ENCODE measurements at regions not wholly inside any gene's neighbourhood (a gene's known extent, or its start where the extent isn't known, plus 50 kb on each side); places are given as distances from the start of the nearest gene placed in this dataset.
"Not testable (repeated sequence)": the region's sequence is repeated elsewhere in the genome, so short reads cannot be mapped to it uniquely, and the experiment has no call there.

DNA sequence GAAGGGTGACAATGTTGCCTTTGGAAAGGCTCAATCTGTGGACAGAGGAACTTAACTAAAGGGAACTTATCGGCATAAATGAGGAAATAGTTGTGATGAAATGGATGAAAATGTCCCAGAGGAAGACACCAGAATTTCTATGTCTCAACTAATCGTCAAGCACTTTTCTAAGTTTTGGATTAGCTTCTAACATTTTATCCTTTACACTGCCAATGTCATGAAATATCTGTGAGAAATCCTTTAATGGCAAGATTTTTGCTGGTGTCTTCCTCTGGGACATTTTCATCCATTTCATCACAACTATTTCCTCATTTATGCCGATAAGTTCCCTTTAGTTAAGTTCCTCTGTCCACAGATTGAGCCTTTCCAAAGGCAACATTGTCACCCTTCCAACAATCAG lies 86.3 kb upstream of the BTG1 start:
- TF ChIP-seq, protein P1, sequence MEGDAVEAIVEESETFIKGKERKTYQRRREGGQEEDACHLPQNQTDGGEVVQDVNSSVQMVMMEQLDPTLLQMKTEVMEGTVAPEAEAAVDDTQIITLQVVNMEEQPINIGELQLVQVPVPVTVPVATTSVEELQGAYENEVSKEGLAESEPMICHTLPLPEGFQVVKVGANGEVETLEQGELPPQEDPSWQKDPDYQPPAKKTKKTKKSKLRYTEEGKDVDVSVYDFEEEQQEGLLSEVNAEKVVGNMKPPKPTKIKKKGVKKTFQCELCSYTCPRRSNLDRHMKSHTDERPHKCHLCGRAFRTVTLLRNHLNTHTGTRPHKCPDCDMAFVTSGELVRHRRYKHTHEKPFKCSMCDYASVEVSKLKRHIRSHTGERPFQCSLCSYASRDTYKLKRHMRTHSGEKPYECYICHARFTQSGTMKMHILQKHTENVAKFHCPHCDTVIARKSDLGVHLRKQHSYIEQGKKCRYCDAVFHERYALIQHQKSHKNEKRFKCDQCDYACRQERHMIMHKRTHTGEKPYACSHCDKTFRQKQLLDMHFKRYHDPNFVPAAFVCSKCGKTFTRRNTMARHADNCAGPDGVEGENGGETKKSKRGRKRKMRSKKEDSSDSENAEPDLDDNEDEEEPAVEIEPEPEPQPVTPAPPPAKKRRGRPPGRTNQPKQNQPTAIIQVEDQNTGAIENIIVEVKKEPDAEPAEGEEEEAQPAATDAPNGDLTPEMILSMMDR (conservative IDR thresholded peaks at IDR 0.05; ENCODE audit: low read depth, low read length), result not testable (repeated sequence)
- not testable (repeated sequence) for TF ChIP-seq EZH2 (IDR thresholded peaks at IDR 0.05; ENCODE audit: low read length, unreplicated experiment); EZH2phosphoT487 (IDR thresholded peaks at IDR 0.05; ENCODE audit: borderline replicate concordance, low read length)
